BE2C (cell line): ENCODE measurements at regions not wholly inside any gene's neighbourhood (a gene's known extent, or its start where the extent isn't known, plus 50 kb on each side); places are given as distances from the start of the nearest gene placed in this dataset.

Experiments
- DNase-seq: peaks from one replicate; pipeline ENCODE4 v3.0.0-alpha.2; 2020
- H3K27me3 ChIP-seq: fragments of 250-450 bp; sonication (Bioruptor Pico); 2 replicates; pipeline ENCODE4 v1.5.1; 2020; ENCODE audit warnings: mild to moderate bottlenecking
- H3K36me3 ChIP-seq: fragments of 250-450 bp; sonication (Bioruptor Pico); 2 replicates; pipeline ENCODE4 v1.5.1; 2020; ENCODE audit warnings: mild to moderate bottlenecking
- H3K4me1 ChIP-seq: fragments of 250-450 bp; sonication (Bioruptor Pico); 2 replicates; pipeline ENCODE4 v1.5.1; 2020
- H3K4me3 ChIP-seq: 2 replicates; pipeline ENCODE4 v1.5.1; 2011; ENCODE audit warnings: low read depth, low read length
- H3K9me3 ChIP-seq: fragments of 250-450 bp; sonication (Bioruptor Pico); 2 replicates; pipeline ENCODE4 v1.5.1; 2020
- CTCF ChIP-seq: IDR thresholded peaks from 2 replicates; pipeline ENCODE4 v1.5.1; 2012; ENCODE audit warnings: mild to moderate bottlenecking, low read depth, low read length

GRCh38 chr6:91754691-91755090, 1167.8 kb upstream of the MAP3K7 start:
- TF ChIP-seq CTCF = no peak
- Histone ChIP-seq H3K9me3 (no peaks in the 10 kb centered on the region), H3K4me3 (no peak overlapping the region), H3K4me1 (no peaks in the 10 kb centered on the region; the same call in none of the 2 replicates), H3K36me3 (no peaks in the 10 kb centered on the region), H3K27me3 (no peaks in the 10 kb centered on the region)
- DNase-seq = no peak

GRCh38 chr6:91751526-91751925, 1164.7 kb upstream of the MAP3K7 start:
- TF ChIP-seq CTCF = no peak
- DNase-seq = no peak
- no peak overlapping the region for H3K4me3 ChIP-seq
- H3K27me3 ChIP-seq = no peaks in the 10 kb centered on the region
- H3K9me3 ChIP-seq = no peaks in the 10 kb centered on the region
- H3K36me3 ChIP-seq = no peaks in the 10 kb centered on the region
- H3K4me1 ChIP-seq = no peaks in the 10 kb centered on the region; the same call in none of the 2 replicates

- no peak for TF ChIP-seq CTCF
- no peak for DNase-seq
- Histone ChIP-seq H3K9me3 (no peaks in the 10 kb centered on the region), H3K4me1 (no peaks in the 10 kb centered on the region), H3K4me3 (no peak overlapping the region), H3K27me3 (no peaks in the 10 kb centered on the region), H3K36me3 (no peaks in the 10 kb centered on the region)
Observed at GRCh38 chr6:91744566-91744965, 1157.7 kb upstream of the MAP3K7 start.

- Histone ChIP-seq H3K4me3 (no peak overlapping the region), H3K27me3 (no peaks in the 10 kb centered on the region), H3K9me3 (no peaks in the 10 kb centered on the region), H3K4me1 (no peaks in the 10 kb centered on the region), H3K36me3 (no peaks in the 10 kb centered on the region)
- DNase-seq = no peak
- no peak for TF ChIP-seq CTCF
Observed at GRCh38 chr6:91743756-91744155, 1156.9 kb upstream of the MAP3K7 start.

GRCh38 chr6:91731939-91732338, 1145.1 kb upstream of the MAP3K7 start:
- no peaks in the 10 kb centered on the region for H3K36me3 ChIP-seq
- no peak for TF ChIP-seq CTCF
- DNase-seq = no peak
- H3K4me3 ChIP-seq = no peak overlapping the region
- H3K4me1 ChIP-seq = 0 out of 2 replicates have a peak, but pooled peaks cover 3% of the 10 kb centered on the region
- H3K27me3 ChIP-seq = no peaks in the 10 kb centered on the region
- no peaks in the 10 kb centered on the region for H3K9me3 ChIP-seq

DNA sequence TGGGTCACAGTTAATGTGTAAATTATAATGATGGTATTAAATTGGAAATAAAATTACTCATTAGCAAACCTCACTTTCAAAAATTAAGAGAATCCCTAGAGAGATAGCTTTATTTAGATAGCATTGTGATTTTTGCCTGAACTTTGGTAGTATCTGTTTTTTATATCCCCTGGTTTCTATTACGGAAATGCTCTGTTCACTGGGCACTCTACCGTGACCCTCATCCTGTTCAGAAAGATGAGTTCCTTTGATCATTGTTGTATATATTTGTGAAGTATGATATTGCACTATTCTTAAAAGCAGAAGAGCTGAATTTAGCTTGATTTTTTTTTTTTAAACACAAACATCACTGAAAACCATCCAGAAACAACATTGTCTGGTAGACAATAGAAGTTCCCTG, 1143.8 kb upstream of the MAP3K7 start:
- DNase-seq = no peak
- Histone ChIP-seq H3K36me3 (no peaks in the 10 kb centered on the region), H3K9me3 (no peaks in the 10 kb centered on the region), H3K27me3 (no peaks in the 10 kb centered on the region), H3K4me3 (no peak overlapping the region), H3K4me1 (0 out of 2 replicates have a peak, but pooled peaks cover 3% of the 10 kb centered on the region)
- no peak for TF ChIP-seq CTCF
